HEK293 (cell line): ENCODE measurements at regions not wholly inside any gene's neighbourhood (a gene's known extent, or its start where the extent isn't known, plus 50 kb on each side); places are given as distances from the start of the nearest gene placed in this dataset.

Experiments used
- CTCF ChIA-PET: fragments of 350-600 bp; formaldehyde crosslinking; extraction: SDS; loops from one replicate; lab custom pipeline; 2021; ENCODE audit warnings: antibody characterized with exemption; lab: Yijun Ruan, JAX
- POLR2A ChIA-PET: fragments of 300-600 bp; formaldehyde crosslinking; extraction: SDS; loops from one replicate; lab custom pipeline; 2020; ENCODE audit warnings: antibody characterized with exemption, inconsistent platforms; lab: Yijun Ruan, JAX
- H3K27ac ChIP-seq: fragments of 200-500 bp; sonication (Bioruptor generic); 2 replicates; pipeline ENCODE4 v1.5.1; 2014; ENCODE audit warnings: low read depth, low read length, control low read depth, inconsistent platforms; ENCODE audit errors: extremely low read depth
- H3K36me3 ChIP-seq, 2 experiments: fragments of 200-500 bp in 1 of 2; sonication (Bioruptor generic) in 1 of 2; 1 replicate in 1 of 2; 2 replicates in 1 of 2; pipeline ENCODE4 v1.5.1; 2014 to 2017; ENCODE audit warnings: inconsistent platforms in 2 of 2, low read length in 2 of 2; ENCODE audit not compliant: control insufficient read depth in 2 of 2, insufficient read depth in 1 of 2
- H3K4me1 ChIP-seq: fragments of 200-500 bp; sonication (Bioruptor generic); 2 replicates; pipeline ENCODE4 v1.5.1; 2014; ENCODE audit warnings: mild to moderate bottlenecking, low read length, inconsistent platforms; ENCODE audit not compliant: control insufficient read depth, insufficient read depth
- H3K4me3 ChIP-seq: 2 replicates; pipeline ENCODE4 v1.5.1; 2011; ENCODE audit warnings: low read depth, mild to moderate bottlenecking, control low read depth, low read length, moderate library complexity
- H3K9me3 ChIP-seq: fragments of 200-500 bp; sonication (Bioruptor generic); 2 replicates; pipeline ENCODE4 v1.5.1; 2014; ENCODE audit warnings: low read depth, low read length, inconsistent platforms; ENCODE audit not compliant: control insufficient read depth, insufficient read depth
- KLF7 ChIP-seq: fragments of 450-650 bp; formaldehyde crosslinking; IDR thresholded peaks from 2 replicates; pipeline ENCODE4 v1.5.1; 2016; ENCODE audit warnings: missing biosample characterization, missing genetic modification characterization, borderline replicate concordance
- SALL2 ChIP-seq: fragments of 450-650 bp; formaldehyde crosslinking; IDR thresholded peaks from 2 replicates; pipeline ENCODE4 v1.5.0; 2017; ENCODE audit warnings: missing biosample characterization, mild to moderate bottlenecking, missing genetic modification characterization, borderline replicate concordance
- SCRT1 ChIP-seq: fragments of 450-650 bp; formaldehyde crosslinking; IDR thresholded peaks from 2 replicates; pipeline ENCODE4 v1.5.1; 2016; ENCODE audit warnings: missing biosample characterization, missing genetic modification characterization, borderline replicate concordance
- TCF7L2 ChIP-seq: IDR thresholded peaks from 2 replicates; pipeline ENCODE4 v1.6.1; 2011; ENCODE audit warnings: low read depth, mild to moderate bottlenecking, inconsistent platforms, low read length, moderate library complexity, borderline replicate concordance
- WT1 ChIP-seq: fragments of 450-650 bp; formaldehyde crosslinking; IDR thresholded peaks from 2 replicates; pipeline ENCODE4 v1.5.1; 2016; ENCODE audit warnings: missing biosample characterization, missing genetic modification characterization
- ZFP3 ChIP-seq: fragments of 450-650 bp; formaldehyde crosslinking; IDR thresholded peaks from 2 replicates; pipeline ENCODE4 v1.5.1; 2016; ENCODE audit warnings: low read depth, missing biosample characterization, missing genetic modification characterization
- ZNF280C ChIP-seq: fragments of 450-650 bp; formaldehyde crosslinking; IDR thresholded peaks from 2 replicates; pipeline ENCODE4 v1.5.1; 2016; ENCODE audit warnings: missing biosample characterization, missing genetic modification characterization
- ZNF404 ChIP-seq: fragments of 450-650 bp; formaldehyde crosslinking; IDR thresholded peaks from 2 replicates; pipeline ENCODE4 v1.5.1; 2017; ENCODE audit warnings: missing biosample characterization, missing genetic modification characterization
- ZNF416 ChIP-seq: fragments of 450-650 bp; formaldehyde crosslinking; IDR thresholded peaks from 2 replicates; pipeline ENCODE4 v1.5.1; 2016; ENCODE audit warnings: missing biosample characterization, missing genetic modification characterization
- ZNF549 ChIP-seq: fragments of 450-650 bp; IDR thresholded peaks from 2 replicates; pipeline ENCODE4 v1.5.1; 2018; ENCODE audit warnings: missing biosample characterization, missing genetic modification characterization, mild to moderate bottlenecking, inconsistent platforms, moderate library complexity
- ZNF558 ChIP-seq: fragments of 450-650 bp; formaldehyde crosslinking; IDR thresholded peaks from 2 replicates; pipeline ENCODE4 v1.5.1; 2016; ENCODE audit warnings: missing biosample characterization, missing genetic modification characterization
- ZNF596 ChIP-seq: fragments of 450-650 bp; IDR thresholded peaks from 2 replicates; pipeline ENCODE4 v1.5.0; 2018; ENCODE audit warnings: missing biosample characterization, mild to moderate bottlenecking, missing genetic modification characterization, moderate library complexity
- ZNF621 ChIP-seq: fragments of 450-650 bp; formaldehyde crosslinking; IDR thresholded peaks from 2 replicates; pipeline ENCODE4 v1.5.1; 2017; ENCODE audit warnings: missing biosample characterization, missing genetic modification characterization
- ZNF645 ChIP-seq: fragments of 450-650 bp; formaldehyde crosslinking; IDR thresholded peaks from 2 replicates; pipeline ENCODE4; 2016; ENCODE audit warnings: missing biosample characterization, missing genetic modification characterization
- ZNF664 ChIP-seq: fragments of 450-650 bp; formaldehyde crosslinking; IDR thresholded peaks from 2 replicates; pipeline ENCODE4 v1.5.1; 2016; ENCODE audit warnings: missing biosample characterization, missing genetic modification characterization
- ZNF747 ChIP-seq: fragments of 450-650 bp; formaldehyde crosslinking; IDR thresholded peaks from 2 replicates; pipeline ENCODE4 v1.5.1; 2016; ENCODE audit warnings: missing biosample characterization, missing genetic modification characterization
- ZNF768 ChIP-seq: fragments of 450-650 bp; formaldehyde crosslinking; IDR thresholded peaks from 2 replicates; pipeline ENCODE4 v1.5.1; 2018; ENCODE audit warnings: missing biosample characterization, mild to moderate bottlenecking, missing genetic modification characterization
- ZNF843 ChIP-seq: fragments of 450-650 bp; formaldehyde crosslinking; IDR thresholded peaks from 2 replicates; pipeline ENCODE4 v1.5.1; 2016; ENCODE audit warnings: missing biosample characterization, missing genetic modification characterization
- TF ChIP-seq, protein P1 (sequence below): fragments of 450-650 bp; formaldehyde crosslinking; IDR thresholded peaks from 2 replicates; pipeline ENCODE4 v1.5.1; 2016; ENCODE audit warnings: missing biosample characterization, missing genetic modification characterization
- TF ChIP-seq, protein P2 (sequence below): fragments of 450-650 bp; formaldehyde crosslinking; conservative IDR thresholded peaks from 2 replicates; pipeline ENCODE4 v1.5.1; 2016; ENCODE audit warnings: low read depth, missing biosample characterization, missing genetic modification characterization

GRCh38 chr4:156252358-156252921 lies 298.8 kb upstream of the CTSO start:
- POLR2A ChIA-PET, result interaction anchor here (0.6 kb wide), 1 partner anchor 849 kb away, joined by 4 read pairs; no protein-coding TSS in a partner anchor
- TF ChIP-seq KLF7 (tag by site-specific recombination), result no peak
- TF ChIP-seq SCRT1, result no peak
- no peak for TF ChIP-seq SALL2 (tag by site-specific recombination)
- no peak for TF ChIP-seq TCF7L2
- TF ChIP-seq, protein P1, sequence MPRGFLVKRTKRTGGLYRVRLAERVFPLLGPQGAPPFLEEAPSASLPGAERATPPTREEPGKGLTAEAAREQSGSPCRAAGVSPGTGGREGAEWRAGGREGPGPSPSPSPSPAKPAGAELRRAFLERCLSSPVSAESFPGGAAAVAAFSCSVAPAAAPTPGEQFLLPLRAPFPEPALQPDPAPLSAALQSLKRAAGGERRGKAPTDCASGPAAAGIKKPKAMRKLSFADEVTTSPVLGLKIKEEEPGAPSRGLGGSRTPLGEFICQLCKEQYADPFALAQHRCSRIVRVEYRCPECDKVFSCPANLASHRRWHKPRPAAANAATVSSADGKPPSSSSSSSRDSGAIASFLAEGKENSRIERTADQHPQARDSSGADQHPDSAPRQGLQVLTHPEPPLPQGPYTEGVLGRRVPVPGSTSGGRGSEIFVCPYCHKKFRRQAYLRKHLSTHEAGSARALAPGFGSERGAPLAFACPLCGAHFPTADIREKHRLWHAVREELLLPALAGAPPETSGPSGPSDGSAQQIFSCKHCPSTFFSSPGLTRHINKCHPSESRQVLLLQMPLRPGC (tag by site-specific recombination), result no peak
- no peak for TF ChIP-seq ZNF558
- no peak for TF ChIP-seq ZNF621
- TF ChIP-seq ZNF596 (tag by site-specific recombination), result no peak
- TF ChIP-seq ZNF768 (tag by site-specific recombination), result no peak
- TF ChIP-seq ZNF645 (tag by site-specific recombination), result no peak
- TF ChIP-seq, all 188 proteins: peak for 0

GRCh38 chr4:156251373-156252065 lies 297.9 kb upstream of the CTSO start:
- ChIA-PET CTCF (interaction anchor here (0.8 kb wide), 1 partner anchor 138 kb away, joined by 4 read pairs; no protein-coding TSS in a partner anchor), POLR2A (no interaction called here)
- no peak overlapping the region for H3K4me3 ChIP-seq
- no peaks in the 10 kb centered on the region for H3K9me3 ChIP-seq
- no peak overlapping the region for H3K27ac ChIP-seq
- H3K36me3 ChIP-seq, result no peaks in the 10 kb centered on the region
- peaks cover 6% of the 10 kb centered on the region for H3K4me1 ChIP-seq
- TF ChIP-seq ZNF404 (tag by site-specific recombination), result no peak
- TF ChIP-seq WT1 (tag by site-specific recombination), result no peak
- no peak for TF ChIP-seq ZNF843 (tag by site-specific recombination)
- no peak for TF ChIP-seq ZNF416 (tag by site-specific recombination)
- TF ChIP-seq ZNF280C (tag by site-specific recombination), result no peak
- TF ChIP-seq ZFP3 (tag by site-specific recombination), result no peak
- TF ChIP-seq ZNF596 (tag by site-specific recombination), result no peak
- TF ChIP-seq, protein P2, sequence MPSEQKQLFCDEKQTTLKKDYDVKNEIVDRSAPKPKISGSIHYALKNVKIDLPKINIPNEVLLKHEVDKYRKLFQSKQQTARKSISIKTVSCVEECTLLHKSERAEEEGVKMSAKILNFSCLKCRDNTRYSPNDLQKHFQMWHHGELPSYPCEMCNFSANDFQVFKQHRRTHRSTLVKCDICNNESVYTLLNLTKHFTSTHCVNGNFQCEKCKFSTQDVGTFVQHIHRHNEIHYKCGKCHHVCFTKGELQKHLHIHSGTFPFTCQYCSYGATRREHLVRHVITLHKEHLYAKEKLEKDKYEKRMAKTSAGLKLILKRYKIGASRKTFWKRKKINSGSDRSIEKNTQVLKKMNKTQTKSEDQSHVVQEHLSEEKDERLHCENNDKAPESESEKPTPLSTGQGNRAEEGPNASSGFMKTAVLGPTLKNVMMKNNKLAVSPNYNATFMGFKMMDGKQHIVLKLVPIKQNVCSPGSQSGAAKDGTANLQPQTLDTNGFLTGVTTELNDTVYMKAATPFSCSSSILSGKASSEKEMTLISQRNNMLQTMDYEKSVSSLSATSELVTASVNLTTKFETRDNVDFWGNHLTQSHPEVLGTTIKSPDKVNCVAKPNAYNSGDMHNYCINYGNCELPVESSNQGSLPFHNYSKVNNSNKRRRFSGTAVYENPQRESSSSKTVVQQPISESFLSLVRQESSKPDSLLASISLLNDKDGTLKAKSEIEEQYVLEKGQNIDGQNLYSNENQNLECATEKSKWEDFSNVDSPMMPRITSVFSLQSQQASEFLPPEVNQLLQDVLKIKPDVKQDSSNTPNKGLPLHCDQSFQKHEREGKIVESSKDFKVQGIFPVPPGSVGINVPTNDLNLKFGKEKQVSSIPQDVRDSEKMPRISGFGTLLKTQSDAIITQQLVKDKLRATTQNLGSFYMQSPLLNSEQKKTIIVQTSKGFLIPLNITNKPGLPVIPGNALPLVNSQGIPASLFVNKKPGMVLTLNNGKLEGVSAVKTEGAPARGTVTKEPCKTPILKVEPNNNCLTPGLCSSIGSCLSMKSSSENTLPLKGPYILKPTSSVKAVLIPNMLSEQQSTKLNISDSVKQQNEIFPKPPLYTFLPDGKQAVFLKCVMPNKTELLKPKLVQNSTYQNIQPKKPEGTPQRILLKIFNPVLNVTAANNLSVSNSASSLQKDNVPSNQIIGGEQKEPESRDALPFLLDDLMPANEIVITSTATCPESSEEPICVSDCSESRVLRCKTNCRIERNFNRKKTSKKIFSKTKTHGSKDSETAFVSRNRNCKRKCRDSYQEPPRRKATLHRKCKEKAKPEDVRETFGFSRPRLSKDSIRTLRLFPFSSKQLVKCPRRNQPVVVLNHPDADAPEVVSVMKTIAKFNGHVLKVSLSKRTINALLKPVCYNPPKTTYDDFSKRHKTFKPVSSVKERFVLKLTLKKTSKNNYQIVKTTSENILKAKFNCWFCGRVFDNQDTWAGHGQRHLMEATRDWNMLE (tag by site-specific recombination), result no peak
- no peak for TF ChIP-seq ZNF664 (tag by site-specific recombination)
- TF ChIP-seq ZNF747, result no peak
- TF ChIP-seq ZNF549, result no peak

More at GRCh38 chr4:156252358-156252921, 298.8 kb upstream of the CTSO start:
- CTCF ChIA-PET, result no interaction called here
- Histone ChIP-seq H3K27ac (no peak overlapping the region), H3K4me1 (peaks cover 6% of the 10 kb centered on the region), H3K9me3 (no peaks in the 10 kb centered on the region), H3K36me3 (no peaks in the 10 kb centered on the region), H3K4me3 (no peak overlapping the region)
